Muscle of arm (tissue), 1 donor: ENCODE measurements at regions not wholly inside any gene's neighbourhood (a gene's known extent, or its start where the extent isn't known, plus 50 kb on each side); places are given as distances from the start of the nearest gene placed in this dataset.
A peak's percentile ranks its signal among the peaks of the same experiment; 100 is the strongest.

Source experiments
- DNase-seq: peaks from one replicate; pipeline ENCODE4 v3.0.0-alpha.2; 2013

DNA sequence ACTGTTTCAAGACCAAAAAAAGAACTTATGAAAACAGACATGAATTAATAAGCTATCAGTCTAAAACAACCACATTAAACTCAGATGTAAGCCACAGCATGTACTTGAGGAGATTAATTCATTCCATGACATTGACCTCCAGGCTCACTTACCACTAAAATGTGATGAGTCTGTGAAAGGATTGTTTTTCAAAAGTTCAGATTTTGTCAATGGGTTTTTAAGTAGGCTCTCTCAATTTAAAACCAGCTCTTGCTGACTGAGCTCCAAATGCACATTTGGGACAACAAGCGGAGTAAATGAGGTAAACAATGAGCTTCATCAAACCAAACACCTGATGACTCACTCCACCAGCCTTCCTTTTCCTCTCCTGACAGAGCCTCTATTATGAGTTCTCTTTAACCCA is 197.0 kb downstream of the SIM1 start:
- no peak for DNase-seq

DNA sequence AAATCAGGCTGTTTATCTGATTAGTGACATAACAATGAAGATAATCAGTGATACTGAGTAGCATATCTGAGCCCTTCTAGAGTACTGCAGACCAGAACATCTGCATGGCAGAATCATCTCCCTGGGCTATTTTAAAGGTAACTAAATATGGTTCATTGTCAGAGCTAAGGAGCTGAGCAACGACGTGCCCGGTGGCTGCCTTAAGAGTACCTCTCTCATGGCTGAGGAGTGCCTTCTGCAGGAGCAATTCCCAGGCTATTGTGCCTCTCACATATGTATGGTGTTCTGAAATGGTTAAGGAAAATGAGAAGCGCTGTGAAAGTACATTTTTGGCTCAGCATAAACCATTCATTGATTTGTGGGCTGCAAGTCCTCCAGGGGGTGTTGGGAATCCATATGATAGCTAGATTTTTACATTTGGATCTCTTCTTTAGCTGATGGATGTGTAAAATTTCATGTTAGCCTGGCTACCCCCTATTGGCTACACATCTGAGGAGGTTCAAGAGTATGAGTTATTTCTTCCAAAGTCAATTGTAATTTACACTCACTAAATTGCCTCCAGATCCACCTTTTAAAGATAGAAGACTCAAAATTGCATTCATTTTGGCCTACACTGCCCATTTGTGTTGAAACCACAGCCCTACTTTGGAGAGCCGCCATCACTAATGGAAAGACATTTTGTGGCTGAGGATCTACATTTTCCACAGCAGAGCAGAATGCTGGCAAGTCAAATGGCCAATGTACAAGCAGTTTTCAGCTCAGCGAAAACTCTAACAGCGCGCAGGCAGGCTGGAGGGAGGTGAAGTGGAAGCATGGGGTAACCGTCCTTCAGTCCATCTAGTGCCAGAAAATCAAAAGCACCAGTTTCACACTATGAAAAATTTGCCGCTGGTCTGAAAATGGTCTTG is 198.0 kb downstream of the SIM1 start:
- DNase-seq = peak; percentile 27

DNA sequence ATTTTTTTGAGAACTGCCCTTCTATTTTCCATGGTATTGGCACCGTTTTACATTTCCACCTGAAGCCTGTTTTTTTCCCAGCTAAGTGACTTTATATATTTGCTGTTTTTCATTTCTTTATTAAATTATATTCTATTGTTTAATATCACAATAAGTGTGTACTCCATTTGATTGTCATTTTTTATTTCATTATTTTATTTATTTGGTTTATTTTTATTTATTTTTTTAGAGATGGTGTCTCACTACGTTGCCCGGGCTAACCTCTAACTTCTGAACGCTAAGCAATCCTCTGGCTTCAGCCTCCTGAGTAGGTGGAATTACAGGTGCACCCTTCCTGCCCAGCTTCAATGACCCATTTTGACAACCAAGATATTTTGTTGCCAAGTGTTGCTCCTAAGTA is 202.6 kb downstream of the SIM1 start:
- no peak for DNase-seq

DNA sequence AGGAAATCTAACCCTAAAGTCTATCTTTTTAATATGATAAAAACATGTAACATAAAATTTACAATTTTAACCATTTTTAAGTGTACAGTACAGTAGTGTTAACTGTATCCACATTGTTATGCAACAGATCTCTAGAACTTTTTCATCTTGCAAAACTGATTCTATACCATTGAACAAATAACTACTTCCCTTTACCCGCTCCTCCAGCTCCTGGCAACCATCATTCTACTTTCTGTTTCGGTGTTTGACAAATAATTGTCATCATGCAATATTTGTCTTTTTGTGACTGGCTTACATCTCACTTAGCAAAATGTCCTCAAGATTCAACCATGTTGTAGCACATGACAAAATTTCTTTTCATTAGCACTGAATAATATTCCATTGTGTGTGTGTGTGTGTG is 203.2 kb downstream of the SIM1 start:
- DNase-seq = no peak

DNA sequence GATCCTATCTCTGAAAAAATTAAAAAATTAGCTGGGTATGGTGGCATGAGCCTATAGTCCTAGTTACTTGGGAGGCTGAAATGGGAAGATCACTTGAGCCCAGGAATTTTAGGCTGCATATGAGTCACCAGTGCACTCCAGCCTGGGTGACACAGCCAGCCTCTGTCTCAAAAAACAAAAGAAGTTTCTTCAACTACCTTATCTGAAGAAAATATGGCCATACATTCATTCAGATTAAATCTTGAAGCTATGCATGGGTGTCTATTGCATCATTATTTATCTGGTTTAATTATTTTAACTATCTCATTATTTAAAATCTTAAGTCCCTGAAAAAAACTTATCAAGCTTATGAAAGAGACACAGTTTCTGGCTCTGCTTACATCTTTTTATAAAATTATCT is 204.1 kb downstream of the SIM1 start:
- no peak for DNase-seq

DNA sequence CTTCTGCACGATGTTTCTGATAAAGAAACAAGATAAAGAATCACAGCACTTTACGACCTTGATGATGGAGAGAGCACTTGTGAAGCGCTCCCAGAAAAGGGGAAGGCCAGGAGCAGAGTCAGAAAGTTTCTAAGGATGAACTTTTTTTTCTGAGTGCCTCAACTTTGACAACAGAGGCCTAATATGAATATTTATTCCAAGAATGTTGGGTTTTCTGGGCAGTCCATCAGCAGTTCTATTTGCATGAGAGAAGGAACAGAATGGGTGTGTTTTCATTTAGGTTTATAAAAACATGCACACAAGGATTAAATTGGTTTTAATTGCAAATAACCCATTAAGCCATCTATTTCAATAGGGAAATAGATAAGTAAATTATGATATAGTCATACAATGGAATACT is 204.9 kb downstream of the SIM1 start:
- DNase-seq = no peak

DNA sequence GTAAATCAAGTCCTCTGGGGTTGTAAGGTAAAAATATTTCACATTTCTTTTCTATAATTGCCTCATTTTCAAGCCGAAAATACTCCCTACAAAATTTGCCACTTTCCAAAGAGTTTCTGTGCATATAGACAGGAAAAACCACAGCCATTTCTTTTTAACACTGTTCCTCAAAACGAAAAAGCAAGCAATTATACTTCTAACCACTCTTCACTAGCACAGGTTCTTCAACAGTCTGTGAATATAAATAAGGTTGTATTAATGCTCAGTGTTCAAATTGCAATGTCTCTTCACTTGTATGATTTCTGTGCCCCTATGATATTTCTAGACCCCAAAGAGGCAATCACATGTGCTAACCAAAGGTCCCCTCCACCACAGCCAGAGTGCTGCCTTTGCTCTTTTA is 206.0 kb downstream of the SIM1 start:
- no peak for DNase-seq

DNA sequence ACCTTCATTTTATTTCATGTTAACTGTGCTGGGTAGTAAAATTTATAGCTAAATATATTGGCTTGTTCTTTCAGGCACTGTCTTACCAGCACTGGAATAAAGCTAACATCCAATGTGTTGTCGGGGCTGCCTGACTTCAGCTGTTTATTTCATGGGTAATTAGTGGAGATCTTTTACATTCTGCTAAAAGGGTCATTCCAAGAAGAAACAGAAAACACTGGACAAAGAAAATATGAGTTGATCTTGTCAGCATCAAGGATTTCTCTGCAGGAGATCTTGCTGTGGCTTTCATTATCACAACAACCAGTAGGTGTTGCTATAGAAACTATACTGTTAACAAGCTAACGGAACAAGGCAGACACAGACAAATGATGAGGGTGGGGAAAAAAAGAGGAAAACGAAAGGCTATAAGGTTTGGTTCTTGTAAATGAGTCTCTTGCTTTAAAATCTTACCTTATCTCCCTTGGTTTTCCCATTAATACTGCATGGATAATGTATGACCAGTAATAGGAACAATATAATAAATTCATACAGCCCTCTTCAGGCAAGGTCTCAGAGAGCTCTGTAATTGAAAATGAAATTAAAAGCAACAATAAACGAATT is 206.8 kb downstream of the SIM1 start:
- peak; percentile 16 for DNase-seq

DNA sequence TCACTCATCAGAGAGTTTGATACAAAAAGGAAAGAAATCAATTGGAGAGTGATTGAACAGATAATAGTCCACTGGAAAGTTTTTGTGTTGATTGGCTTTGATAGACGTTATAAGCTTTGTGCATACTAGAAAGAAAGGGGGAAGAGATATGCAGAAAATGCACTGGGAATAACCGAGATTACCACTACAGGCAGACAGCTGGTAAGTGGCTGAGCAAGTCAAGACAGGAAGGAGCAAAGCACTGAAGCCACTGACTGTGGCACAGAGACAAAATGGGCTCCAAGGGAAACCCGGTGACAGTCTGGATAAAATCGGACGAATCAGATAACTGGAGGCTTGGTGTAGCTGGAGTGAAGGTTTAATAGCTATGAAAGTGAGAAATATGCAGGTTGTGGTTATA is 209.0 kb downstream of the SIM1 start:
- no peak for DNase-seq

DNA sequence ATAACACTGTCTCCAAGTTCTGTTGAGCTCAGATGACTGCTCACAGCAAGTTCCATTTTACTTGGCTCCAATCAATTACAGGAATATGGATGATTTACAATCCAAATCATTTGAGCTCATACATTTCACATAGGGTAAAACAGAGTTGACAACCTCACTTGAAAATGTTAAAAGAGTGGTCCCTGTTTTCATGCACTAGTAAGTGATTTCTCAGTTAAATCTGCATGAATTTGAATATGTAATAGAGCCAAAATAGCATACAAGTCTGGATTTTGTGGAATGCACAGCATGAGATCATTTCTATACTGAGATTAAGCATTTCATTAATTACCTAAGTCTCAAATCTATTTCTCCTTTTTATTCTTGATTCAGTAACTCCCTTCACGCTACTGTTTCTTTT is 217.6 kb downstream of the SIM1 start:
- DNase-seq = no peak

DNA sequence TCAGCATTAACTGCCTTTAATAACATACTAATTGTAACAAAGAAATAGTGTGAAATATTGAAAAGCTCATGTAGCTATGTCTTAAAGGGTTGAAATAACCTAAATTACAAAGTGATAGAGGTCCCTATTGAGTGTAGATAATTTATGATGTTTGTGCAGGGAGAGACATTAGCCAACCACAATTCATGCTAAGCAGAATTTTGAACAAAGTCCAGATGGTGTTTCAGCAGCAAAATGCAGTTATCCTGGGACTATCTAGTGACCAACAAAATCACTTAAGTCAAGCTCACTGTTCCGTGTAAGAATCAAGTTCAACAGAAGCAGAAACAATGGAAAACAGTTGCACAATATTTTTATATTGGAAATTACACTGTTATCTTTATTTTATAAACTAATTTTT is 218.5 kb downstream of the SIM1 start:
- no peak for DNase-seq

DNA sequence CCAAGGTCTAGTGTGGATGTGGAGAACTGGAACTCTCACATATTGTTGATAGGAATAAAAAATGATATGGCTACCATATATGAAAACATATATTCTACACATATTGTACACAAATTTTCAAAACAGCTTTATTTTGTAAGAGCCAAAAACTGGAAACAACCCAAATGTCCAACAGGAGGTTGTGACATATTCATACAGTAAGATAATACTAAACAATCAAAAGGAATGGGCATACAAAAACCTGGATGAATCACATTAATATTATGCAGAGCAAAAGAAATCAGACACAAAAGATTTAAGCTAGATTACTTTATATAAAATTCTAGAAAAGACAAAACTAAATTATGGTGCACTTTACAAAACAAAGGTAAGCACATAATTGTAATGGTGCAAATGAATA is 223.9 kb downstream of the SIM1 start:
- no peak for DNase-seq

DNA sequence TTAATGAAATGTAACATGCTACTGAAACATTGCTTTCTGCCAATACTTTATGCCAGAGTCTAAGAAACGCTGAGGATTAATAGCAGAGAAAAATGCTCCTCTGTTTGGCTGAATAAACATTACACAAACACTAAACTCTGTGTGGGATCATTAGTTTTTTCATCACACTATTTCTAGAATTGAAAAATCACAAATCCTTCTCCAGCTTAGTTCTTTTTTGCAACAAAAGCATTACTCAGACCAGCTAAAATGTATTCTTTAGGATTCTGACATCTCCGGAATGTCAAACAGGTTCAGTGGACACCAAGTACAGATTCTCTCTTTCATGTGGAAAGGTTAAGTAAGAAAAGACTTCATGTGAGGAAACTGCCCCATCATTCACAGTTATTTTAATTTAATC is 226.9 kb downstream of the SIM1 start:
- DNase-seq = no peak

DNA sequence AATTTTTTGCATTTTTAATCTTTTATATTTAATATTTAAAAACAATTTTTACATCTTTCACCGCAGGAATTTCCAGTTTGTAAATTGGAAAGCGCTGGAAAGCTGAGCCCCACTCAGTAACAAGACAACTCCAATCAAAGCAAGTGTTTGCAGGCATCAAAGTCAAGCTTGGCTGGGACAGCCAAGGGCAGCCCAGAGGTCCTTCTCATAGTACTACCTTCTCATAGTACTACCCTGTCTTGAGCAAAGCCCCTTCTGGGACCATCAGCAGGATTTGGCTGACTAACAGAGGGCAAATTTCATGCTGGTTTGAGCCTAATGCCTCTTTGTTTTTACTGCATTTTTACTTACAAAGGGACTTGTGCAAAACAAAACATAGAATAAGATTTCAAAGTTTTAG is 228.3 kb downstream of the SIM1 start:
- no peak for DNase-seq

DNA sequence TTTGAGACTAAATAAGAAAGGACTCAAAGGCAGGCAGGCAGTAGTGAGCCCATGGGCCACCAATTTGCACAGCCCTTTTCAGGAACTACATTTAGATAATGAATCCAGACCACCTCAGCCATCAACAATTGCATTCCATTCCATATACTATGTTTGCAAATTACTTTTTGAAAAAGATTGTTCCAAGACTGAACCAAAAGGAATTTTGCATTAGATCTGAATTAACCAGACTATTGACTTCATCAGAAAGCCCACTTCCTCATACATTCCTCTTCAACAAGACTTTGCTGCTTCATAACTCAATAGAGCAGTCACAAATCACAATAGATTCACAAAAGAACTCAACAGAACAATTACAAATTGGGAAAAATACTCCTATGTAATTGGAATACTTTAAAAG is 229.1 kb downstream of the SIM1 start:
- DNase-seq = no peak

DNA sequence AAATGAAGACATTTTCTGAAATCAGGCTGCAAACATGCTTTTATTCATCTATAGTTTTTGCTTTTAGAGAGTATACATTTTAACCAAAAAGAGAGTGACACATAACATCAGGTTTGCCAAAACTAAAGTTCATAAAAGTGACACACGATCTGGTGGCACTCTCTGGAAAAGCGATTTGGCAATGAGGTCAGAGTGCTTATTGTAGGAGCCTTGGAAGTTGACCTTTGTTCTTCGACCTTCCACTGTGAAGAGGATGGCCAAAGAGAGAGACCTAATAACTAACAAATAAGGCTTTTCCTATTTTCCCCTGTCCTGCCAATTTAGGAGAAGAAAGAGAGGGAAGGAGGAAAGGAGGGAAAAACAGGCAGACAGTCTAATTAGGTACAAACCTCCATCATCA is 230.1 kb downstream of the SIM1 start:
- DNase-seq = no peak

DNA sequence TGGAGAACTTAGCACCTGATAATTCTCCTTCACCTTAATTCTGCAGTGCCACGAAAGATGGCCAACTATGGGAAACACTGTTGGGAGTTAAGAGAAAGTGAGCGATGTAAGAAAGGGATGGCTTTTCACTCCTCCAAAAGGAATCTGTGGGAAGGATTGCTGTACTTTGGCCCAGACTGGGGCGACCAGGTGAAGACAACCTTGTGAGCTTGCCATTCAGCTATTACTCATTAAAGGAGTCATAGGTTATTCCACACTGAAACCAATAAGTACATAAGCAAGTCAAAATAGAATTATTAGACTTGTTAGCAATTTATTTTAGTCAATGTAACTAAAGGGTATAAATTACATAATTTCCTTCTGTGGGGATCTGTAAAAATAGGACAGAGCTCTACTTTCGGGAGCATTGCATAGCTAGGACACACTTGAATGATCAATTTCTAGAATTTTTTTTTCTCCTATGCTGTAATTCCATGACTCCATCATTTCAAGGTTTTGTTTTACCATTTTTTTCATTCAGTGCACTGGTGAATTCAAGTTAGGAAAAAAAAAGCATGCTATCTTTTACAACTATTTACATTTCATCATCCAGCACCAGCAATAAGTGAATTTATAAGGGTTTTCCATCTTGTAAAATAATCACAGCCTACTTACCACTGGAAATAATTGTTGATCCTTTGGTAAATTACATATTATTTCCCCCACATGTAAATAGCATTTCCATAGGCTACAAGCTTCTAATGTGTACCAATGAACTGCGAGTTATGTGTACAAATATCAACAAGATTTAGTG is 231.7 kb downstream of the SIM1 start:
- no peak for DNase-seq

DNA sequence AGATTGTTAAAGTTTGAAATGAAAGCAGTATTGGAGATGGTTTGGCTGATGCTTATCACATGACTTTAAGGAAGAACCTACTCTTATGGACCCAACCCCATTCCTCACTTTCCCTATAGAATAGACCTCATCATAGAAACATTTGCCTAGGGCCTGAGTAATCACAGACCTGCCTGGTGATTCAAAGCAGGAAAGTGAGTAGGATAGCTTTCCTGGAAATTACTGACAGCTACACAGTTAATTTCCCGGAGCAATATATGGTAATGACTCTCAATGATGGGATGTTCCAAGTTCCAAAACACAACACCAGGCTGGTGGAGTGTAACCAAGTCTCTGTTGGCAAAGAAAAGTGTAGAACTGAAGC is 233.8 kb downstream of the SIM1 start:
- DNase-seq = no peak

DNA sequence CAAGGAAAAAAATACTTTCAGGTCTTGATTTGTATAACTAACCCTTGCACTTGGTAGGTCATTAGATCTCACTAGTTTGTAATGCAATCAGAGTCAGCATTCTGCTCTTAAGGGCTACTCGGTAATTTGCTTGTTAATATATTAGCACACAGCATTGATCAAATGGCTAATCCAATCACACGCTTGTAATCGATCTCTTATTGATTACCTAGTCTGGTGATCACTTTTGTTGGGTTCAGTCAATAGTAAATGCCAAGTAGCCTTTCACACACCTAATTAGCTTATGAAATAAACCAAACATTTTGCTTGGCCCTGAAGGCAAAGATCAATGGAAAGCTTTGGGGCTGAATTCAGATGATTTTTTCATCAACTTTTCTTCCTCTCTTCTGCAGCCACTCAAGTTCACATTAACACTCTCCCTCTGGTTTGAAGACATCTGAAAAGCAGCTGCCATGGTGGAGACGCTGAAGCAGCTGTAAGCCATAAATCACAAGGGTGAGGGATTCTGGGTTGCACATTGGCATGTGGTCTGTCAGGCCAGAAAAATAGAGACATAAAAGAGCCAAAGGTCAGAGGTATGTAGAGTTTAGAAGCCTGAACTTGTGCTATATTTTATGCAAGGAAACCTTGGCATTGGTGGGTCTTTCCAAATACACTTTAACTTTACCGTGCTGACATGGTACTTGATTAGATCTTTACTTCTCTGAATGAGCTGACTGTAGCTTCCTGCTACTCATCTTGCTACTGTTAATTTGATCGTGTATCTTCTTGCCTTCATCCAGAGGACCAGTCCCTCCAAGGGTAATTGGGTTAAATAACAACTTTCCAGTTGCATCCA is 234.4 kb downstream of the SIM1 start:
- peak; percentile 17 for DNase-seq

DNA sequence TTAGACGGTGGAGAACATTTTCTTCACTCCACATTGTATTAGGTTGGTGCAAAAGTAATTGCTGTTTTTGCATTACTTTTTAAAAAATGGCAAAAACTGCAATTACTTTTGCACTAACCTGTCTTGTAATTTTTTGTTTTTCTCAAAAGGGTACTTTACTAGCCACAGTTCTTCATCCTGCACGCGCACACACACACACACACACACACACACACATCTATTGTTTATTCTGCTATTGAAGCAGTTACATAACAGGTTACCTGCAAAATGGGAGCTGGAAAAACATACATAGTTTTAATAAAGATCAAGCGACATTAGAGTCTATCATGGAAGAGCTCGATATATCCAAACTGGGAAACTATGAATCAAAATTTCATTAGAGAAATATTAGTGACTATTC is 235.2 kb downstream of the SIM1 start:
- DNase-seq = no peak

DNA sequence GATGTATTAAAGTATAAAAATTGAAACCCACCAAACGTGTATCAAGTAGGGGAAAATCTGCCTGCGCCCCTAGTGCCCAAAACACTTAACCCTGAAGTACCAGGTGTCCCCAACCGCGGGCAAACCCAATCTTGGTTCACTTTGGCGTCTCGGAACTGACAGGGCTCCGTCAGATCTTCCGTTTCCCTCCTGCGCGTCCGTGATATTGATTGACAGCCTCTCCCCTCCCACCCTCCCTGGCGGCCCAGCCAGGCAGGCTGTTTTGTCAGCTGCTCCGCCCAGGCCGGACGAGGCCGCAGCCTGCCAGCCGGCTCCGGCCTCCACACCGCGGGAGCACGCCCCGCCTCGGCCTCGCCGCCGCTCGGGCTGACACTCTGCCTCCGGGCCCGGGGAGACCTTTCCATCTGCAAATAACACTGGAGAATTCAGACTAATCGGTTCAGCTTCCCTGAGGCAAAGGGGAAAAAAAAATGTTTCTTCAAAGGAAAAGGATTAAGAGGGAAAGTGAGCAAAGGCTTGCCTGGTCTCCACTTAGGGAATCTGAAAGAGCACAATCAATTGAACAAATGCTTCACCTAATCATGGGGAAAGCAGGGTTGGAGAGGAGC is 234.9 kb upstream of the MCHR2 start:
- peak; percentile 53 for DNase-seq

DNA sequence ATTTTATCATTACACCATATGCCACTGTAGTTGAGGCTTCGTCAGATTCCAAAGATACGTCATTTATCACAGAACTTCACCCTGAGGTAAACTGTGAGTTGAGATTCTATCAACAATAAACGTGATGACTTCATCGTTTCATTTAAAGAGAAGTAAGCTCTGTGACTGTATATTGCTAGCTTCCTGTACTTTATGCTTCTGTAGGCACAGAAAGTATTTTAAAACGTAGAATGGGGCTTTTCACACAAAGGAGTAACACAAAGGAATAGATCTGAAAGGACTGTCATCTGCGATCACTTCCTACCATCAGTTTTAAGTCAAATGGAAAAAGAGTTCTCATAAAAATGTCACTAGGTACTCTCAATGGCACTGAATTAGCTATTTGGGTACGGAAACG is 234.4 kb upstream of the MCHR2 start:
- DNase-seq = no peak
